Limb (tissue), 2 donors: ENCODE measurements at regions not wholly inside any gene's neighbourhood (a gene's known extent, or its start where the extent isn't known, plus 50 kb on each side); places are given as distances from the start of the nearest gene placed in this dataset.
"Not testable (repeated sequence)": the region's sequence is repeated elsewhere in the genome, so short reads cannot be mapped to it uniquely, and the experiment has no call there.

ENCODE experiments used
- DNase-seq, 2 donors: peaks; one replicate each; pipeline ENCODE4 v3.0.0-alpha.2; 2016; ENCODE audit errors: extremely low spot score in 2 of 2

DNA sequence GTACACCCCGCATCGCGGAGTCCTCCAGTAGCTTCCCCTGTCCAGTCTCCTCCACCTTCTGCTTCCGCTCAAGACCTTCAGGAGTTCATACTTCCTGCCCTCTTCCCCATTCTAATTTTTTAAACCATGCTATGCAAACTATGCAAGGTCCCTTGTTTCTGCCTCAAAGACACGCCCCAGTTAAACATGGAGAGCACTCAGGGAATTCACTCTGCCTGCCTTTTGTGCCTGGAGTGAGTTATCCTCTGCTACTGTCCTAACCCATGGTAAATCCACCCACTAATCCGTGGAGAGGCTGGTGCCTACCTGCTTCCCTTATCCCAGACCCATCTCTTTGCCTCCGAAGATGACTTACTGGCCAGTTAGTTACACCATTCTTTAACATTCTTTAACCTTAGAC is 473.7 kb upstream of the JARID2 start:
- no peak for DNase-seq

- no peak for DNase-seq
Observed at GRCh38 chr6:14775528-14775927, 470.3 kb upstream of the JARID2 start.

- no peak for DNase-seq
Observed at GRCh38 chr6:14776307-14776706, 469.6 kb upstream of the JARID2 start.

DNA sequence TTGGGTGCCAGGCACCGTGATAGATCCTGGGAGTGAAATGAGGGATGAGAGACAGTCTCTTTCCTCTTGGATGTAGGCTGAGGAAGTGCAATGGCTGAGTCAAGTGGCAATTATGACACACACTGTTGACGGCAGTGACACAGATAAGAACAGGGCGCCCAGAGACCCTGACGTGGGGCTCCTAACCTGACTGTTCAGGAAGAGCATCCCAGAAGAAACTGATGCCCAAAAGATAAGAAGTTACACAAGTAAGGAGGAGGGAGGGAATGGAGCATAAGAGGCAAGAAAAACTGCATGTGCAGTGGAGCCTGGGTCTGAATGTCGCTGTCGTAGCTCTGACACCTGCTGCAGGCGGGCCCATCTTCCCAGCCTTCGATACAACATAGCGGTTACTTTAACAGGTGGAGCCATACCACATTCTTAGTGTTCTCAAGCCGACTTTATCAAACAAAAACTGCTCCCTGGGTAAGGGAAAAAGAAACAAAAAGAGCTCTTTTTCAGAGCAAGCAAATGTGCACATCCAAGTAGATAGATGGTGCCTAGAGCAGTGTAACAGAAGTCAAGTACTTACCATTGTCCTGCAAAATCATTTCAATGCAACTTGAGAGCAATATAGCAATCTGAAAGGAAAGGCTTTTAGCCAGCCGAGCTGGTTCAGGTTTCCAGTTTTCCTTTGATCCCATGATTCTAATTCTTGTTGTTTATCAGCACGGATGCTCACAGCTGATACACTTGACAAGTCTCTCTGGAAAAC is 463.9 kb upstream of the JARID2 start:
- no peak for DNase-seq

- DNase-seq = not testable (repeated sequence)
Observed at GRCh38 chr6:14782921-14783464, 462.9 kb upstream of the JARID2 start.

DNA sequence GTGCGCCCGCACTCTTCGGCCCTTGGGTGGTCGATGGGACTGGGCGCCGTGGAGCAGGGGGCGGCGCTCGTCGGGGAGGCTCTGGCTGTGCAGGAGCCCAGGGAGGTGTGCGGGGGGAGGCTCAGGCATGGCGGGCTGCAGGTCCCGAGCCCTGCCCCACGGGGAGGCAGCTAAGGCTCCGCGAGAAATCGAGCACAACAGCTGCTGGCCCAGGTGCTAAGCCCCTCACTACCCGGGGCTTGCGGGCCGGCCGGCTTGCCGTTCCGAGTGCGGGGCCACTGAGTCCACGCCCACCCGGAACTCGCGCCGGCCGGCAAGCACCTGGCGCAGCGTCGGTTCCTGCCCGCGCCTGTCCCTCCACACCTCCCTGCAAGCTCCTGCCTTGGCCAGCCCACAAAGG is 462.3 kb upstream of the JARID2 start:
- DNase-seq = no peak

GRCh38 chr6:14784596-14785492 is 461.0 kb upstream of the JARID2 start:
- DNase-seq = no peak

- DNase-seq = no peak
Observed at GRCh38 chr6:14785493-14785790, 460.4 kb upstream of the JARID2 start.

DNA sequence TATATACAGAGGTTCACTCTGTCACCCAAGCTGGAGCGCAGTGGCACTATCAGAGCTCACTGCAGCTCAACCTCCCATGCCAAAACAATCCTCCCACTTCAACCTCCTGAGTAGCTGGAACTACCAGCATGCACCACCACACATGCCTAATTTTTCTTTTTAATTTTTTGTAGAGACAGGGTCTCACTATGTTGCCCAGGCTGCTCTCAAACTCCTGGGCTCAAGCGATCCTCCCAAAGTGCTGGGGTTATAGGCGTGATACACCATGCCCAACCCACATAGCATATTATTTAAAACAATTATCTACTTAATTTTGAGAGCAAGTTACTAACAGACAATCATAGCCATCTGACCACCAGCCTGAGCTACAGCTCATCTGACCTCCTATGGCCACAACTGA is 459.9 kb upstream of the JARID2 start:
- no peak for DNase-seq

- DNase-seq = no peak
Observed at GRCh38 chr6:14786455-14786854, 459.4 kb upstream of the JARID2 start.

GRCh38 chr6:14787250-14787649 is 458.6 kb upstream of the JARID2 start:
- DNase-seq = no peak

GRCh38 chr6:14787677-14788076 is 458.2 kb upstream of the JARID2 start:
- no peak for DNase-seq

DNA sequence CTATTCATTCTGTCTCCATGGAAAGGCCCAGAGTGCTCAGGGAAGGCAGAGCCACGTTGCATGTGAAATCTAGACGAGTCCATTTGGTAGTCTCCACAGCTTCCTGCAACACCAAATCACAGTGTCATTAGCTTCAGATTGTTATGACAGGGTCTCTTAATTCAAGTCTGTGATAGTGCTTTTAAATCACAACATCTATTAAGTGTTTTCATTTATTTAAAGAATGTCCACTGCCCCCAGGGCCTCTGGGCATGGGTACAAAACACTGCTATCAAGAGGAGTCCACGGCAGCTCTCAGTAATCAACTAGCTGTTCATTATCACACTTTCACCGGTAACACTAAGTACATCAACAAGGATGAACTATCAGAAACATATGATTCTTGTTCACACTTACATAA is 455.9 kb upstream of the JARID2 start:
- DNase-seq = no peak

DNA sequence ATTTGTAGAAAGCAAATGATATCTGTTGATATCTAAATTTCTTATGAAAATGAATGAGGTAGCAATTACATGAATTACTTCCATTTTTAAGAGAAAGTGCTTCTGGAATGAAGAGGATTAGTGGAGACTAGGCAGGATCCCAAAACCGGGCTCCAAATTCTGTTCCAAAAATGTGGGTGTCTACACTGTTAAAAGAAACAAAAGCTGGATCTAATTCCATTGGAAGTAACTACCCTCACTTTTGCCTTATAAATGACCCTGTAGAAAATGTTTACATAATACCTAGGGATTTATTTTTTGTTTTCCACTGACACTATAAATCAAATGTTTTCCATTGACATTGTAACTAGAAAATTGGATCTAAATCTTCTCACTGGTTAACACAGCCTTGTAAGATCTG is 454.9 kb upstream of the JARID2 start:
- no peak for DNase-seq

DNA sequence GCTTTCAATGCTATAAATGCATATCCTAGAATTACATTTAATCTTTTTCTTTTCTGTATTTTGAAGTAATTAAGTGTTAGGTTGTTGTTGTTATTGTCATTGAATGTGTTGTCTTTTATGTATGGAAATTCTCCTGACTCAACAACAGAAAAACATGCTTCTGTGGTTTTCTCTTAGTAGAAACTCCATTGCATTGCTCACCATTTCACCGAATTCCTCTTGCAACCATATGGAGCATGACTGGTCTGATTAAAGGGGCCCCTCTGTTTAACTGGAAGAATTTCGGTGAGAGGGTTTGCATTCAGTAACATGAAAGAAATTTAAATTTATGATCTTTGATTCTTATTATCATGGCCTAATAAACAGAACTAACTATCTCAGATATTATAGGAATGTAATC is 454.3 kb upstream of the JARID2 start:
- no peak for DNase-seq

- peak in 1 of 2 donors; percentile 66 for DNase-seq
Observed at GRCh38 chr6:14792118-14792955, 453.5 kb upstream of the JARID2 start.

- no peak for DNase-seq
Observed at GRCh38 chr6:14795451-14795850, 450.4 kb upstream of the JARID2 start.

DNA sequence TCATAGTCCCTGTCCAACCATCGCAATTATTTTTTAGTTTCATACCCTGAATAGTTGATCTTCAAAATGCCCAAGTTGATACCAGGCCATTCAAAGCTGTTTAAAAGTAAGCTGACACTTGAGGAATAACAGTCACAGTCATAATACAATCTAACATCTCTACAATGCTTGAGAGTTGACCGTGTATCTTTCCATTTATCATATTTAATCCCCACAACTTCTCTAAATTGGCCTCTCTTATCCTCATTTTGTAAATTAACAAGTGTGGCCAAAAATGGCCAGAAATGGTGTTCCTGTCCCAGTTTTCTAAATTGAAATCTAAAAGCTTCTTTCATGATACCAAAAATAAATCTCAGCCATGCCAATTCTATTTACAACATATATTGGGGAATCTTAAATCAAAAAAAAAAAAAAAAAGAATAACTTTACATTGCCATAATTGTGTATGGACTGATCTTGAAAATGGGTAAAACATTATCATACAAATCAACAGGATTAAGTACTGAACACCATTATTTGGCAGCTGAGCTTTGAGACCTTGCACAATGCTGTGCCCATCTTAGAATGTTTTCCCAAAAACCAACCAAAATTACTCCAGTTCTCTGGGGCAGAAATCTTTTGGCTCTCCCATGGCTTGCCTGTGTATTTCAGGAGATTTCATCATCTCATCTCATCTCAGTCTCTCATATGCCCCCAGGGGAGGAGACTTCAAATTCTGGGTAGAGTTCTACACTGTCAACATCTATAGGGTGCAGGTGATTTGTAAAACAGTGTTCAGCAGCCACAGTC is 448.7 kb upstream of the JARID2 start:
- no peak for DNase-seq

- DNase-seq = no peak
Observed at GRCh38 chr6:14797875-14798593, 447.8 kb upstream of the JARID2 start.

GRCh38 chr6:14798594-14798982 is 447.3 kb upstream of the JARID2 start:
- no peak for DNase-seq
